Endothelial cell of umbilical vein (primary cell): ENCODE measurements at regions not wholly inside any gene's neighbourhood (a gene's known extent, or its start where the extent isn't known, plus 50 kb on each side); places are given as distances from the start of the nearest gene placed in this dataset.
"Not testable (repeated sequence)": the region's sequence is repeated elsewhere in the genome, so short reads cannot be mapped to it uniquely, and the experiment has no call there.

ENCODE experiments used
- BruUV-seq: library from RNA; stranded (reverse); fragments of 400-500 nt; replicated peaks from 2 replicates; lab custom pipeline; 2021; lab: Mats Ljungman, UMichigan
- CTCF ChIA-PET: fragments of 300-600, 350-600 bp; sonication (Branson Sonifier 250); formaldehyde crosslinking; loops from one replicate; lab custom pipeline; 2021; ENCODE audit warnings: antibody characterized with exemption, inconsistent platforms; lab: Charles Lee
- POLR2A ChIA-PET: fragments of 300-600, 350-600 bp; sonication (Branson Sonifier 250); formaldehyde crosslinking; loops from one replicate; lab custom pipeline; 2021; ENCODE audit warnings: antibody characterized with exemption, inconsistent platforms; lab: Charles Lee
- DNase-seq: peaks from one replicate; pipeline ENCODE4 v3.0.0-alpha.2; 2011; ENCODE audit warnings: low read depth, low spot score
- FAIRE-seq: peaks from 2 replicates; lab custom pipeline; 2011; peaks lifted over from hg19 to GRCh38; lab: Jason Lieb, UNC
- H2AFZ ChIP-seq: 2 replicates; pipeline ENCODE4 v1.6.0; 2012; ENCODE audit warnings: low read depth, low read length, control low read depth, inconsistent platforms
- H3K27ac ChIP-seq: 2 replicates; pipeline ENCODE4 v1.5.1; 2011; ENCODE audit warnings: low read depth, mild to moderate bottlenecking, control low read depth, low read length, moderate library complexity; ENCODE audit not compliant: insufficient read depth
- H3K27me3 ChIP-seq, 2 experiments: 2 replicates each; pipeline versions ENCODE4 v1.6.0 to v1.6.1; 2011; ENCODE audit warnings: low read length in 2 of 2, mixed read lengths in 1 of 2; ENCODE audit not compliant: control insufficient read depth in 2 of 2, insufficient read depth in 2 of 2
- H3K36me3 ChIP-seq, 2 experiments: 2 replicates in 1 of 2; 3 replicates in 1 of 2; pipeline ENCODE4 v1.5.1; 2011; ENCODE audit warnings: low read length in 2 of 2, mild to moderate bottlenecking in 1 of 2, moderate library complexity in 1 of 2; ENCODE audit not compliant: control insufficient read depth in 2 of 2, insufficient read depth in 2 of 2; ENCODE audit errors: extremely low read depth in 1 of 2
- H3K4me1 ChIP-seq: 3 replicates; pipeline ENCODE4 v1.5.1; 2011; ENCODE audit warnings: mild to moderate bottlenecking, low read length; ENCODE audit not compliant: control insufficient read depth, insufficient read depth; ENCODE audit errors: extremely low read depth
- H3K4me2 ChIP-seq: 2 replicates; pipeline ENCODE4 v1.6.1; 2011; ENCODE audit warnings: low read length, control low read depth, mixed read lengths; ENCODE audit not compliant: insufficient read depth
- H3K4me3 ChIP-seq, 3 experiments: fragments of 200-600 bp in 1 of 3; sonication (generic), shearing (Covaris generic) in 1 of 3; replicated peaks in 1 of 3; 2 replicates each; pipeline ENCODE4 v1.5.1; 2011 to 2016; ENCODE audit warnings: control low read depth in 3 of 3, low read length in 3 of 3, mild to moderate bottlenecking in 2 of 3, inconsistent platforms in 1 of 3, low read depth in 1 of 3, moderate library complexity in 1 of 3; ENCODE audit not compliant: insufficient read depth in 1 of 3
- H3K79me2 ChIP-seq: 2 replicates; pipeline ENCODE4 v1.6.0; 2012; ENCODE audit warnings: low read length, inconsistent platforms; ENCODE audit not compliant: control insufficient read depth, insufficient read depth
- H3K9ac ChIP-seq: replicated peaks from 2 replicates; pipeline ENCODE3; 2011; ENCODE audit warnings: low read length, control low read depth; ENCODE audit not compliant: insufficient read depth; ENCODE audit errors: extremely low read depth
- H3K9me1 ChIP-seq: replicated peaks from 3 replicates; pipeline ENCODE4 v1.6.0; 2011; ENCODE audit warnings: mild to moderate bottlenecking, low read length; ENCODE audit not compliant: control insufficient read depth, insufficient read depth; ENCODE audit errors: extremely low read depth
- H3K9me3 ChIP-seq: replicated peaks from 2 replicates; pipeline ENCODE4 v1.5.1; 2012; ENCODE audit warnings: low read length, inconsistent platforms; ENCODE audit not compliant: control insufficient read depth, insufficient read depth
- H4K20me1 ChIP-seq: replicated peaks from 2 replicates; pipeline ENCODE3; 2011; ENCODE audit warnings: mild to moderate bottlenecking, low read length; ENCODE audit not compliant: control insufficient read depth, insufficient read depth; ENCODE audit errors: extremely low read depth
- MYC ChIP-seq: IDR thresholded peaks from one replicate; pipeline ENCODE4 v1.6.1; 2011; ENCODE audit warnings: mild to moderate bottlenecking, low read depth, low read length
- POLR2A ChIP-seq: IDR thresholded peaks from 2 replicates; pipeline ENCODE4 v1.6.1; 2012; ENCODE audit warnings: low read depth, mild to moderate bottlenecking, control low read depth, low read length
- dilution Hi-C: fragments of 300-500 bp; cut with MboI; formaldehyde crosslinking; loops from one replicate; pipeline ENCODE4 v1.15.0; 2019; ENCODE audit warnings: low sequenced_read_pairs; ENCODE audit not compliant: extremely low pct_ligation_motif_present
- intact Hi-C: fragments of 100-400 bp; cut with micrococcal nuclease; formaldehyde crosslinking; loops from one replicate; pipeline ENCODE4 v1.10.0; 2022
- TF ChIP-seq, protein P1 (sequence below), 2 donors: IDR thresholded peaks; 1 replicate in 1 of 2; 2 replicates in 1 of 2; pipeline ENCODE4 v1.5.1; 2011; ENCODE audit warnings: low read length in 2 of 2, mild to moderate bottlenecking in 2 of 2, moderate library complexity in 2 of 2, control low read depth in 1 of 2, inconsistent platforms in 1 of 2, low read depth in 1 of 2; ENCODE audit not compliant: insufficient read depth in 1 of 2; ENCODE audit errors: extremely low read depth in 1 of 2

DNA sequence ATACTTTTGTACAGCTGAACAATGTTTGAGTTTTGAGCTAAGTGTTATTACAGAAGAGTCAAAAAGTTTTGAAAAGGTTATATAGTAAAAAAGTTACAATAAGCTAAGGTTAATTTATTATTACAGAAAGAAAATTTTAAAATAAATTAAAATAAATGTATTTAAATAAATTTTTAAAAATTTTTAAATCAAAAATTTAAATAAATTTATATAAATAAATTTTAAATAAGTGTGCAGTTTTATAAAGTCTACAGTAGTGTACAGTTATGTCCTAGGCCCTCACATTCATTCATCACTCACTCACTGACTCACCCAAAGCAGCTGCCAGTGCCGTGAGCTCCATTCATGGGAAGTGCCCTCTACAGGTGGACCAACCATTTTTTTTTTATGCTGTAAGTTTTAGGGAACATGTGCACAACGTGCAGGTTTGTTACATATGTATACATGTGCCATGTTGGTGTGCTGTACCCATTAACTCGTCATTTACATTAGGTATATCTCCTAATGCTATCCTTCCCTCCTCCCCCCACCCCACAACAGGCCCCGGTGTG is 462.9 kb upstream of the ZMIZ1 start:
- ChIA-PET CTCF (interaction anchor here (0.7 to 1.7 kb wide), 3 partner anchors 13 to 52 kb away, joined by 3 to 4 read pairs (median 4); no protein-coding TSS in a partner anchor), POLR2A (no interaction called here)
- Histone ChIP-seq H4K20me1 (no peaks in the 10 kb centered on the region), H3K9me1 (no peaks in the 10 kb centered on the region), H3K27ac (no peak overlapping the region), H3K9ac (no peak overlapping the region), H3K36me3 (no peaks in the 10 kb centered on the region), H3K9me3 (no peaks in the 10 kb centered on the region), H3K4me2 (no peak overlapping the region), H3K27me3 (no peaks in the 10 kb centered on the region), H3K4me3 (no peak overlapping the region), H3K79me2 (no peaks in the 10 kb centered on the region), H2AFZ (no peak overlapping the region), H3K4me1 (no peaks in the 10 kb centered on the region)
- no peak for FAIRE-seq
- no peak for DNase-seq
- dilution Hi-C loops, result no loop called here
- no TSS peak for BruUV-seq
- TF ChIP-seq MYC, result no peak
- TF ChIP-seq POLR2A, result no peak
- TF ChIP-seq, protein P1, sequence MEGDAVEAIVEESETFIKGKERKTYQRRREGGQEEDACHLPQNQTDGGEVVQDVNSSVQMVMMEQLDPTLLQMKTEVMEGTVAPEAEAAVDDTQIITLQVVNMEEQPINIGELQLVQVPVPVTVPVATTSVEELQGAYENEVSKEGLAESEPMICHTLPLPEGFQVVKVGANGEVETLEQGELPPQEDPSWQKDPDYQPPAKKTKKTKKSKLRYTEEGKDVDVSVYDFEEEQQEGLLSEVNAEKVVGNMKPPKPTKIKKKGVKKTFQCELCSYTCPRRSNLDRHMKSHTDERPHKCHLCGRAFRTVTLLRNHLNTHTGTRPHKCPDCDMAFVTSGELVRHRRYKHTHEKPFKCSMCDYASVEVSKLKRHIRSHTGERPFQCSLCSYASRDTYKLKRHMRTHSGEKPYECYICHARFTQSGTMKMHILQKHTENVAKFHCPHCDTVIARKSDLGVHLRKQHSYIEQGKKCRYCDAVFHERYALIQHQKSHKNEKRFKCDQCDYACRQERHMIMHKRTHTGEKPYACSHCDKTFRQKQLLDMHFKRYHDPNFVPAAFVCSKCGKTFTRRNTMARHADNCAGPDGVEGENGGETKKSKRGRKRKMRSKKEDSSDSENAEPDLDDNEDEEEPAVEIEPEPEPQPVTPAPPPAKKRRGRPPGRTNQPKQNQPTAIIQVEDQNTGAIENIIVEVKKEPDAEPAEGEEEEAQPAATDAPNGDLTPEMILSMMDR (IDR thresholded peaks at IDR 0.05; ENCODE audit: extremely low read depth in 1 of 2, insufficient read depth in 1 of 2, low read depth in 1 of 2, low read length in 2 of 2), result no peak
- intact Hi-C loops, result no loop called here

DNA sequence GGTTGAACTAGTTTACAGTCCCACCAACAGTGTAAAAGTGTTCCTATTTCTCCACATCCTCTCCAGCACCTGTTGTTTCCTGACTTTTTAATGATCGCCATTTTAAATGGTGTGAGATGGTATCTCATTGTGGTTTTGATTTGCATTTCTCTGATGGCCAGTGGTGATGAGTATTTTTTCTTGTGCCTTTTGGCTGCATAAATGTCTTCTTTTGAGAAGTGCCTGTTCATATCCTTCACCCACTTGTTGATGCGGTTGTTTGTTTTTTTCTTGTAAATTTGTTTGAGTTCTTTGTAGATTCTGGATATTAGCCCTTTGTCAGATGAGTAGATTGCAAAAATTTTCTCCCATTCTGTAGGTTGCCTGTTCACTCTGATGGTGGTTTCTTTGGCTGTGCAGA is 462.0 kb upstream of the ZMIZ1 start:
- H3K9me1 ChIP-seq, H3K9me3 ChIP-seq, H2AFZ ChIP-seq, H4K20me1 ChIP-seq, H3K9ac ChIP-seq, BruUV-seq, POLR2A ChIA-PET, DNase-seq, H3K27ac ChIP-seq, H3K4me2 ChIP-seq, H3K36me3 ChIP-seq, H3K27me3 ChIP-seq, dilution Hi-C loops, CTCF ChIA-PET, H3K4me1 ChIP-seq, H3K4me3 ChIP-seq, intact Hi-C loops, H3K79me2 ChIP-seq, FAIRE-seq: not testable (repeated sequence)
